ENCODE measurements at regions not wholly inside any gene's neighbourhood (a gene's known extent, or its start where the extent isn't known, plus 50 kb on each side); places are given as distances from the start of the nearest gene placed in this dataset.
"Not testable (repeated sequence)": the region's sequence is repeated elsewhere in the genome, so short reads cannot be mapped to it uniquely, and the experiment has no call there.

DNA sequence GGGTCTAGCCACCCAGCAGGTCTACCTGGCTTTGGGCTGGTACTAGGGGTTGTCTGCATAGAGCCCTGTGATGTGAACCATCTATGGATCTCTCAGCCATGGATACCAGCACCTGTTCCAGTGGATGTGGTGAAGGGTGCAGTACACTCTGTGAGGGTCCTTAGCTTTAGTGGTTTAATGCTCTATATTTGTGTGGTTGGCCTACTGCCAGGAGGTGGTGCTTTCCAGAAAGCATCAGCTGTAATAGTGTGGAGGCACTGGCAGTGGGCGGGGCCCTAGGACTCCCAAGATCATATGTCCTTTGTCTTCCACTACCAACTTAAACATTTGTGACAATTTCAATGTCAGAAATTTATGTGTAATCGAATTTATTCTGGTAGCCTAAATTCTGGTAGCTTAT is 1065.1 kb downstream of the RPIA start:
- H4K20me1 ChIP-seq (ENCODE audit: low read length); DNase-seq; H3K9me2 ChIP-seq (replicated peaks; ENCODE audit: low read length); H3F3A ChIP-seq (ENCODE audit: low read length, unreplicated experiment); H3K9me3 ChIP-seq (ENCODE audit: low read length); H3K4me1 ChIP-seq (ENCODE audit: insufficient read depth, low read length); H3K4me3 ChIP-seq (ENCODE audit: low read length); POLR2A ChIA-PET (ENCODE audit: unreplicated experiment); H3K27me3 ChIP-seq (ENCODE audit: low read length); H3K79me2 ChIP-seq (ENCODE audit: low read length); CTCF ChIA-PET; intact Hi-C loops (cut with micrococcal nuclease); H3K4me2 ChIP-seq (ENCODE audit: low read length); H3K36me3 ChIP-seq (ENCODE audit: low read depth, low read length); ATAC-seq; H2AFZ ChIP-seq (ENCODE audit: low read length); H3K27ac ChIP-seq (ENCODE audit: low read length); H3K9ac ChIP-seq (ENCODE audit: low read length); BruUV-seq (replicated peaks): not testable (repeated sequence)

DNA sequence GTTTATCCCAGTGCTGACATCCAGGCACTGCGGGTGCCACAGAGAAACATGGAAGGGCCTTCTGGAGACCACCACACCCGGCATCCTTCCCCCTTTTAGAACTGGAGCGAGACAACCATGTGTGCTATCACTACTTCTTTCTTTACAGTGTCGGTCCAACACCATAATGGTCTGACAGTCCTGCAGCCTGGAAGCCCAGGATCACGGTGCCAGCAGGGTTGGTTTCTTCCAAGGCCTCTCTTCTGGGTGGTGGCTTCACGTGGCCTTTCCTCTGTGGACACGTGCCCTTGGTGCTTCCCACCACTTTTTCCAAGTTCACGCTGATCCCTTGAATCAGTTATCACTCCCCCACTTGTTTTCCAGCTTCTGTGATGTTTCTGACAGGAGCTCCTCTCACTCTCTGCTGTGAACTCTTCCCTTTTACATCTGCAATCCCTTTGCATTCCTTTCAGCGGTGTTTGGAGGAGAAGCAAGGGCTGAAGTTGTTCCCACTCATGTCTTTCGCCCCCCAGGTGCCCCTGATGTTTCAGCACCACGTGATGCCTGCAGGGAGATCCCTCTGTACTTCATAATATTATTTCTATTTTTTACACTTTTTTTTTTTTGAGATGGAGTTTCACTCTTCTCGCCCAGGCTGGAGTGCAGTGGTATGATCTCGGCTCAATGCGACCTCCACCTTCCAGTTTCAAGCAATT is 1067.0 kb downstream of the RPIA start:
- DNase-seq; H4K20me1 ChIP-seq (ENCODE audit: low read length); BruUV-seq (replicated peaks); H3K4me3 ChIP-seq (ENCODE audit: low read length); H3K9me3 ChIP-seq (ENCODE audit: low read length); H3K27ac ChIP-seq (ENCODE audit: low read length); H3K9ac ChIP-seq (ENCODE audit: low read length); CTCF ChIA-PET; H2AFZ ChIP-seq (ENCODE audit: low read length); POLR2A ChIA-PET (ENCODE audit: unreplicated experiment); H3K4me2 ChIP-seq (ENCODE audit: low read length); H3K4me1 ChIP-seq (ENCODE audit: insufficient read depth, low read length); H3F3A ChIP-seq (ENCODE audit: low read length, unreplicated experiment); H3K27me3 ChIP-seq (ENCODE audit: low read length); H3K36me3 ChIP-seq (ENCODE audit: low read depth, low read length); H3K79me2 ChIP-seq (ENCODE audit: low read length); intact Hi-C loops (cut with micrococcal nuclease); H3K9me2 ChIP-seq (replicated peaks; ENCODE audit: low read length); ATAC-seq: not testable (repeated sequence)

DNA sequence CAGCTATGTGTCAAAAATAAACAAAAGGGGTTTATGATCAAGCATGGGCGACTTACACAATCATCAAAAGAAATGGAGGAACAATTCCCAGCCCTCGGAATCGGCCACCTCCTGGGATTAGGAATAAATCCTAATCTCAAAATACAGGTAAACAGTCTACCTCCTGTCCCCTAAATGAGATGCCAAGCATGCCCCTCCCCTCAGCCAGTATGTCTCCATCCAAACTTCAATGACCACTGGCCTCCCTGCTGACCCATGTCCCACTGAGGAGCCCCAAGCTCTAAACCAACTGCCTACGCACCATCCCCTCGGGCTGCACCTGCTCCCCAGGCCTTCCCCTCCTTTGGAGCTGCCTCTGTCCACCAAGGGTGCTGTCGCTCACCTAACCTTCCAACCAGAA is 1069.3 kb downstream of the RPIA start:
- H3K4me3 ChIP-seq (ENCODE audit: low read length); H3K4me2 ChIP-seq (ENCODE audit: low read length); intact Hi-C loops (cut with micrococcal nuclease); H4K20me1 ChIP-seq (ENCODE audit: low read length); ATAC-seq; POLR2A ChIA-PET (ENCODE audit: unreplicated experiment); H3F3A ChIP-seq (ENCODE audit: low read length, unreplicated experiment); H3K27me3 ChIP-seq (ENCODE audit: low read length); H3K9ac ChIP-seq (ENCODE audit: low read length); BruUV-seq (replicated peaks); H3K9me3 ChIP-seq (ENCODE audit: low read length); H3K79me2 ChIP-seq (ENCODE audit: low read length); H3K27ac ChIP-seq (ENCODE audit: low read length); H3K36me3 ChIP-seq (ENCODE audit: low read depth, low read length); CTCF ChIA-PET; DNase-seq; H3K9me2 ChIP-seq (replicated peaks; ENCODE audit: low read length); H3K4me1 ChIP-seq (ENCODE audit: insufficient read depth, low read length); H2AFZ ChIP-seq (ENCODE audit: low read length): not testable (repeated sequence)

DNA sequence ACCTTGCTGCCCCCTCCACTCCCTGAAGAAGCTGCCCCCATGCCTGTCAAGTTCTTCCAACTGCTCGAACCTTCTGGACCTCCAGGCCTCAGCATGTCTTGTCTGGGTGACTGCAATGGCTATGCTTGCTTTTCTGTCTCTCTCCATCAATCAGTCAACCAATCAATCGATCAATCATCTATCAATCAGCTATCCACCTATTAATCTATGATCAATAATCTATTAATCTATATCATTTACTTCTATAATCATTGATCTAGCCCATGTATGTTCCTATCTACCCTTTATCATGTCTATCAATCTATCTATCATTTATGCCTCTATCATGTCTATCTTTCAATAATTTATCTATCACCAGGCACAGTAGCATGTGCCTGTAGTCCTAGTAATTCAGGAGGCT is 1069.7 kb downstream of the RPIA start:
- H3K9me2 ChIP-seq (replicated peaks; ENCODE audit: low read length); H3K36me3 ChIP-seq (ENCODE audit: low read depth, low read length); H3K9ac ChIP-seq (ENCODE audit: low read length); BruUV-seq (replicated peaks); H3K4me1 ChIP-seq (ENCODE audit: insufficient read depth, low read length); H3K9me3 ChIP-seq (ENCODE audit: low read length); H3K27me3 ChIP-seq (ENCODE audit: low read length); CTCF ChIA-PET; H4K20me1 ChIP-seq (ENCODE audit: low read length); ATAC-seq; DNase-seq; H2AFZ ChIP-seq (ENCODE audit: low read length); POLR2A ChIA-PET (ENCODE audit: unreplicated experiment); intact Hi-C loops (cut with micrococcal nuclease); H3K4me3 ChIP-seq (ENCODE audit: low read length); H3K79me2 ChIP-seq (ENCODE audit: low read length); H3K27ac ChIP-seq (ENCODE audit: low read length); H3K4me2 ChIP-seq (ENCODE audit: low read length); H3F3A ChIP-seq (ENCODE audit: low read length, unreplicated experiment): not testable (repeated sequence)

DNA sequence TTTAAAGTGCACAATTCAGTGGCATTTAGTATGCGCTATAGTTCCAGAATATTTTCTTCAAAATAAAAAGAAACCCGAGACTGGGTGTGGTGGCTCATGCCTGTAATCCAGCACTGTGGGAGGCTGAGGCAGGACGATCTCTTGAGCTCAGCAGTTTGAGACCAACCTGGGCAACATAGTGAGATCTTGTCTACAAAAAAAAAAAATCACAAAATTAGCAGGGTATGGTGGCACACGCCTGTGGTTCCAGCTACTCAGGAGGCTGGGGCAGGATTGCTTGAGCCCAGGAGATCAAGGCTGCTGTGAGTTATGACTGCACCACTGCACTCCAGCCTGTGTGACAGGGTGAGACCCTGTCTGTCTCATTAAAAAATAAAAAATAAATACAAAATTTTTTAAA is 1070.4 kb downstream of the RPIA start:
- H3K9me3 ChIP-seq (ENCODE audit: low read length); H3K9ac ChIP-seq (ENCODE audit: low read length); intact Hi-C loops (cut with micrococcal nuclease); H3K9me2 ChIP-seq (replicated peaks; ENCODE audit: low read length); H3K4me2 ChIP-seq (ENCODE audit: low read length); POLR2A ChIA-PET (ENCODE audit: unreplicated experiment); H3K27me3 ChIP-seq (ENCODE audit: low read length); H3K79me2 ChIP-seq (ENCODE audit: low read length); DNase-seq; H4K20me1 ChIP-seq (ENCODE audit: low read length); ATAC-seq; H3K4me3 ChIP-seq (ENCODE audit: low read length); H2AFZ ChIP-seq (ENCODE audit: low read length); CTCF ChIA-PET; H3F3A ChIP-seq (ENCODE audit: low read length, unreplicated experiment); H3K36me3 ChIP-seq (ENCODE audit: low read depth, low read length); BruUV-seq (replicated peaks); H3K4me1 ChIP-seq (ENCODE audit: insufficient read depth, low read length); H3K27ac ChIP-seq (ENCODE audit: low read length): not testable (repeated sequence)

DNA sequence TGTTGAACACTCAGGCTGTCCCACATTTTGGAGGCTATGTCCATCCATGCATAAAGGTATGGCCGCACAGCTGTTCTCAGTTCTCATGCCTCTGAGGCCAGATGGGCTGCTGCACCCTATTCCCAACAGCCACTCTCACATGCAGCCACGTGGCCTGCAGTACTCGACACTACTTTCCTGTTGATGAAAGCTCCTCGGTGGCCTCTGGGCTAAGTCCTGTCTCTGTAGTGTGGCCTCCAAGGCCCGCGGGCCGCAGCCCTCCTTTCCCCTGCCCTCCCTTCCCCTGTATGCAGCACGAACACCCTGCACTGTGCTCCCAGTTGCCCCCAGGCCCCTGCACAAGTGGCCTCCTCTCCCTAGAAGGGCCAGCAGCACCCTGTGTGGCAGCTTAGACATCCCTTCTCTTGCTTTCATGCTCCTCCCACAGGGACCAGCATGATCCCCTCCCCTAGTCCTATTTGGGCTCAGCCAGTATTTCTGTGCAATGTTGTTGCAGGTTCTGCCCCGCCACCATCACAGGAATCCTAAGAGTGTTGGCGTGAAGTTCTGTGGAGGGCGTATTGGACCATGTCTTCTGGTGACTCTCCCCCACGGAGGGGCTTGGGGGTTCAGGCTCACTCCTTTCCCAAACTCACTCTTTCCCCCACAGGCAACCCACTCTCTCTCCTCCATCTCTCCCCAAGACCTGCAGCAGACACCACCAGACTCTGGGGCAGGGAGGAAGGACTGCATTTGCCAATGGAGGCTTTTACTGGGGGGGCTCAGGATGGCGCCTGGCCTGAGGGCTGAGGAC is 1071.2 kb downstream of the RPIA start:
- H3K27me3 ChIP-seq (ENCODE audit: low read length): peaks cover 11% of the 10 kb centered on the region
- intact Hi-C loops (cut with micrococcal nuclease); H3K36me3 ChIP-seq (ENCODE audit: low read depth, low read length); BruUV-seq (replicated peaks); H3K4me3 ChIP-seq (ENCODE audit: low read length); ATAC-seq; H3K9me3 ChIP-seq (ENCODE audit: low read length); H4K20me1 ChIP-seq (ENCODE audit: low read length); H3K4me1 ChIP-seq (ENCODE audit: insufficient read depth, low read length); H3K9ac ChIP-seq (ENCODE audit: low read length); CTCF ChIA-PET; H3K9me2 ChIP-seq (replicated peaks; ENCODE audit: low read length); H3K27ac ChIP-seq (ENCODE audit: low read length); H3K79me2 ChIP-seq (ENCODE audit: low read length); H2AFZ ChIP-seq (ENCODE audit: low read length); H3F3A ChIP-seq (ENCODE audit: low read length, unreplicated experiment); DNase-seq; POLR2A ChIA-PET (ENCODE audit: unreplicated experiment); H3K4me2 ChIP-seq (ENCODE audit: low read length): not testable (repeated sequence)

Measured in PC-3 (cell line).